Retina (tissue), 1 donor: ENCODE measurements at regions not wholly inside any gene's neighbourhood (a gene's known extent, or its start where the extent isn't known, plus 50 kb on each side); places are given as distances from the start of the nearest gene placed in this dataset.

Source experiments
- DNase-seq: peaks from one replicate; pipeline ENCODE4 v3.0.0-alpha.2; 2016

DNA sequence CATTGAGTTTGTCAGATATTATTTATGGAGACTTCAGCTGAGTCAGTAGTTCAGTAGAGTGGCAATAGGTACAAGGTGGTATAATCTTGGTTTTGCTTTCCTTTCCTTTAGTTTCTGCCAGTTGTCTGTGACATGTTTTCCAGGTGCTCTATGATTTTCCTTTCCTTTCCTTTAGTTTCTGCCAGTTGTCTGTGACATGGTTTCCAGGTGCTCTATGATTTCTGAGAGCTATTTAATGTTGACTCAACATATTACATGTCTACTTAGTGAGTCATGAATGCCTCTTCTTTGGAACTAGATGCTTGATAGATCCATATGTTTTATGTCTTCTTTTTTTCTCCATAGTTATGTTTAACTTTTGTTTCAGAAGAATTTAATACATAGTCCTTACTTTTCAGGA is 186.4 kb upstream of the DEFB112 start:
- DNase-seq = no peak

DNA sequence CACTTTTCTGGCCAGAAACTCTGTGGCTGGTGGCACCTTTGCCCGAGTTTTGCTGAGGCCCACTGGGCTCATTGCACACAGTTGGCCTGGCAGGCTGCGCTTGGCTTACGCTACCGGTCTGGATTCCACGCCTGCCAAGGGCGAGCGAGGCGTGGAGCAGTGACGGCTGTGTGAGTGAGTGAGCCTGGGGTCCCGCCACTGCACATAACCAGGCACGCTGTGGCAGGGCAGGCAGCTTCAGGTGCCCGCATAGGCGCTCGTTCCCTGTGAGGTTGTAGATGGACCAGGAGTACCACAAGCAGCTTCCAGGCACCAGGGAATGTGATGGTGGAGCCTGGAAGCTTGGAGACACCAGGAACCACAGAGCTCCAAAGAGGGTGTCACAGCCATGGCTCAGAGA is 190.1 kb upstream of the DEFB112 start:
- no peak for DNase-seq

- no peak for DNase-seq
Observed at GRCh38 chr6:50240986-50241385, 191.3 kb upstream of the DEFB112 start.

- DNase-seq = no peak
Observed at GRCh38 chr6:50249493-50249892, 199.8 kb upstream of the DEFB112 start.

- no peak for DNase-seq
Observed at GRCh38 chr6:50257322-50257721, 207.6 kb upstream of the DEFB112 start.

DNA sequence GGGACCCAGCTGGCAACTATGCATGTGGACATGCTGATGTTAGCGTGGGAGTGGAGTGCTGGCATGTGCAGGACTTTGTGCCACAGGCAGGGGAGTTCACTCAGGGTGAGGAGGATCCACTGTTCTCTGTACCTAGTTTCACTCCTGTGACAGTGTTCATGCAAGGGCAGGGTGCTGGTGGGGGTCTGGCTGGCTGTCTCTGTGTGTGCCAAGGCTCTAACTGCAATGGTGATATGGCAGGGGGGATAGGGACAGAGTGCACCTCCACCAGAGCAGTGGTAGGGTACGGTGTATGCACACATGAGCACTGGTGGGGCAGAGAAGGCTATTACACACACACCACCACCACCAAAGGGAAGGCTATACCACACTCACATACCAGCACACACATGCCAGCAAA is 210.2 kb upstream of the DEFB112 start:
- no peak for DNase-seq

- DNase-seq = peak; percentile 35
Observed at GRCh38 chr6:50264995-50265571, 215.4 kb upstream of the DEFB112 start.

- DNase-seq = peak; percentile 6
Observed at GRCh38 chr6:50270415-50270814, 220.7 kb upstream of the DEFB112 start.

- no peak for DNase-seq
Observed at GRCh38 chr6:50271266-50271665, 221.5 kb upstream of the DEFB112 start.

GRCh38 chr6:50271817-50272216 is 222.1 kb upstream of the DEFB112 start:
- DNase-seq = no peak

DNA sequence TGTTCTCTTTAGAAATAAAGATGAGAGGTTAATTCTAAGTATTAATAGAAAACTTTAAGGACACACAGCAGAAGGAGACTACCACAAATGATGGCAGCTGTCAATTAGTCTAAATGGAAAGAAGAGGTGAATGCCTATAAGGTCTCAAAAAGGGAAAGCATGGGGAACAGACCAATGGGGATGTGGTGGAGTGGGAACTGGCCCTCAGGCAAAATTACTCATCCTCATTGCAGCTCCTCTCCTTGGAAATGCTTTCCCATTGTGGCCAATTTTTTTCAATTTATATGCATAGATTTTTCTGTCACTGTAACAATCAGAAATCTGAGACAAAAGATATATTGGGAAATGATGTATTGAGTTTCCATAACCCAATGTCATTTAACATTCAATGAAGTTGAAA is 222.9 kb upstream of the DEFB112 start:
- no peak for DNase-seq

GRCh38 chr6:50276771-50277261 is 227.1 kb upstream of the DEFB112 start:
- no peak for DNase-seq

GRCh38 chr6:50277774-50278173 is 228.0 kb upstream of the DEFB112 start:
- DNase-seq = peak; percentile 47

DNA sequence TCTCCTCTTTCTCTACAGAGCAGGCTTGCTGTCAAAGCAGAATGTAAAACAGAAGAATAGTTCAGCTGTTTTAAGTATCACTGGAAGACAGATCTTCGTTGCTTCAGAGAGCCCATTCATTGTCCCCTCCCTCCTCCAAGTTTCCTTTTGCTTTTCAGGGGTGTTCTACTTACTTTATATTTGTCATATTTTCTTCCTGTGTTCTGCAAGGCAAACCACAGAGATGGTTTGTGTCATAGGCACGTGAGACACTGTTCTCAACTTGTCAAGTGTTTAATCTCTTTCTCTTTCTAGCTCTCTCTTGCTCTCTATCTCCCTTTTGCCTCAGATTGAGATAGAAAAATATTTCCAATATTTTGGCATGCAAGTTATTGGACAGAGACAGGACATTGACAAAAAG is 228.9 kb upstream of the DEFB112 start:
- peak; percentile 19 for DNase-seq

- DNase-seq = no peak
Observed at GRCh38 chr6:50285735-50286134, 236.0 kb upstream of the DEFB112 start.

GRCh38 chr6:50288241-50288640 is 238.5 kb upstream of the DEFB112 start:
- DNase-seq = no peak

DNA sequence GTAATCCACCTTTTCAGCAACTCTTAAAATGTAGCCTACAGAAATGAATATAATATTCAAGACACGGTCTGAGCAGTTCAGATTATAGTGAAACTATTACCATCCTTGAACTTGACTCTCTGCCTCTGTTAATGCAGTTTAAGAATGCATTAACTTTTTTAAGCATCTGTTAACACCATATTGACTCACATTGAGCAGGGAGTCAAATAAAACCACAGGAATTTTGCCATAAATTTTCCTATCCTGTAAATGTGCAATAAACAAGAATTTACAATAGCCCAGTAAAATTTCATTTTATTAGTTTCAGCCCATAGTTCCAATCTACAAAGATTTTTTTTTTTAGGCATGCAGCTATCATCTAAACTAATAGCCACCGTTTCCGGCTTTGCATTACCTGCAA is 239.2 kb upstream of the DEFB112 start:
- DNase-seq = no peak

GRCh38 chr6:50289366-50289765 is 239.6 kb upstream of the DEFB112 start:
- no peak for DNase-seq

DNA sequence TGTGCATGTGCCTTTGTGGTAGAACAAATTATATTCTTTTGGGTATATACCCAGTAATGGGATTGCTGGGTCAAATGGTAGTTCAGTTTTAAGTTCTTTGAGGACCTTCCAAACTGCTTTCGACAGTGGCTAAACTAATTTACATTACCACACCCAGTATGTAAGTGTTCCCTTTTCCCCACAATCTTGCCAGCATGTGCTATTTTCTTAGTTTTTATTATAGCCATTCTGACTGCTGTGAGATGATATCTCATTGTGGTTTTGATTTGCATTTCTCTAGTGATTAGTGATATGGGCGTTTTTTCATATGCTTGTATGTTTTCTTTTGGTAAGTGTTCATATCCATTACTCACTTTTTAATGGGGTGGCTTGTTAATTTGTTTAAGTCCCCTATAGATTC is 251.6 kb upstream of the DEFB112 start:
- DNase-seq = no peak

GRCh38 chr6:50305660-50306059 is 255.9 kb upstream of the DEFB112 start:
- no peak for DNase-seq

DNA sequence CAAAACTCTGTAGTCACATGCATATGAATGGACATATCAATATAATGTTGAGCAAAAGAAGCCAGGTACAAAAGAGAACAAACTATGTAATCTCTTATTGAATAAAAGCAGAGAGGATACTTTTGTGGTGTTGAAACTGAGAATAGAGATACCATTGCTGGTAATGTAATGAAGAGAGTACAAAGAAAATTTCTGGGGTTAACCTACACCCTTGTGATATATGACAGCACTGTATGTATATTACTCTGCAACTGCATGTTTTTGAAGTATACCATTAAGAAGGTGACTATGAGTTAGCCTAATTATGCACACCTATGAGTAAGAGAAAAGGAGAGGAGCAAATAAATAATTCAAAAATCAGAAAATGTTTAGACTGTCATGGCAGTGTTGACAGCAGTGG is 268.8 kb upstream of the DEFB112 start:
- no peak for DNase-seq

- no peak for DNase-seq
Observed at GRCh38 chr6:50330347-50330746, 280.6 kb upstream of the DEFB112 start.

DNA sequence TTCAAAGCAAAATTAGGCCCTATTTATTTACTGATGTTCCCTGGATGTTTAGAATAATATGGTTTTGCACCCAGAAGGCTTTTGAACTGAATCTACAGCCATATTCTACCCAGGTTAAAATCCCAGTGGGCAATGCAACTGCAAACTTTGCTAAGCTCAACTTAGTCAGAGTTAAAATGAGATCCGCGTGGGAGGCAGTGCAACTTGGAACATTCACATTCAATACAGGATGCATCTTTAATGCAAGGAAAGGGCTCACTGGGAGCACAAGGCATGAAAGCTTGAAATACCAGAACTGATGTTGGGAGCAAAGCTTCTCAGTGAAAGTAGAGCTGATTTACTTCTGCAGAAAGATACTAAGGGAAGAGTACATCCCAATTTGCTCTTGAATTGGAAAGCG is 281.2 kb upstream of the DEFB112 start:
- DNase-seq = no peak

DNA sequence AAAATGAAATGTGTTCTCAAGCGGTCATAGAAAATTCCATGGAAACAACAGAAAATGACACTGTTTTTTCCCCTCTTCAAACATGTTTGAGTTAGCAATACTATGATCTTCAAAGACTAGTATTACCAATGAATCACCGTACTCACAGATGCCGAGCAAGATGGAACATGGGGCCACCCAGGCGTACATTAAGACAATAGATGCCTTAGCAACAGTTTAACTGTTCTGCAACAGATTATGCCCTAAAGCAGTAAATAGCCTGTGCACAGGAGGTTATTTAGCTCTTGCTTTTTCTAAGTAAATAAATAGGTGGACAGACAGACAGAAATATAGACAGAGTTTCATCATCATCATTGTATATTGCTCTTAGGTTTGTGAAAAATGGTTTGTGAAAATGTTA is 284.0 kb upstream of the DEFB112 start:
- no peak for DNase-seq

DNA sequence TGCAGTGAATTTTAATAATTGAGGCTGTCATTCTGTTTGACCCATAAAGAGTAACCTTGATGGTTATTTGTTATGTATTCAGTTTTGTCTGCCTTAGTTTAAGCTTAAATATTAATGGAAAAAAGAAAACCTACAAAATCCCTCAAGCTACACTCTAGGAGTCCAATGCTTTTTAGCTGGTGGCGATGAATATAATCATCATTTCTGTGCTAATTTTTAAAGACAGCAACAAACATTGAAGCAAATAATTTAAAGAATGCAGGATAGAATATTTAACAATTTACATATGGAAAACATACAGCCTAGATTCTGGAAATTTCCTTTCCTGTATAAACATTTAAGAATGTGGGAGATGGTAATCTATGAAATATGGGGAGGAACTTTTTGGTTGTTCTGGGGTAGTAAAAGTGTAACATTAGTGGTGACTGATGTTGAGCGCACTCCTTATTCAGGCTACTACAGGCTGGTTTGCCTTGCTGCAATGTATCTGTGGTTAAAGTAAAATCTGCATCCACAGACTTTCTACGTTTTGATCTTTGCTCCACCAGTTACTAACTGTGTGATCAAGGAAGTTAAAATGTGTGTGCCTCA is 287.9 kb upstream of the DEFB112 start:
- no peak for DNase-seq
